GM18508 (cell line): ENCODE measurements at regions not wholly inside any gene's neighbourhood (a gene's known extent, or its start where the extent isn't known, plus 50 kb on each side); places are given as distances from the start of the nearest gene placed in this dataset.
"Not testable (repeated sequence)": the region's sequence is repeated elsewhere in the genome, so short reads cannot be mapped to it uniquely, and the experiment has no call there.

Experiments used
- ATAC-seq: cut with Tn5 transposase; IDR thresholded peaks from one replicate; pipeline ENCODE4 v1.9.1; 2021; ENCODE audit warnings: moderate number of reproducible peaks; ENCODE audit not compliant: insufficient read depth, unreplicated experiment

DNA sequence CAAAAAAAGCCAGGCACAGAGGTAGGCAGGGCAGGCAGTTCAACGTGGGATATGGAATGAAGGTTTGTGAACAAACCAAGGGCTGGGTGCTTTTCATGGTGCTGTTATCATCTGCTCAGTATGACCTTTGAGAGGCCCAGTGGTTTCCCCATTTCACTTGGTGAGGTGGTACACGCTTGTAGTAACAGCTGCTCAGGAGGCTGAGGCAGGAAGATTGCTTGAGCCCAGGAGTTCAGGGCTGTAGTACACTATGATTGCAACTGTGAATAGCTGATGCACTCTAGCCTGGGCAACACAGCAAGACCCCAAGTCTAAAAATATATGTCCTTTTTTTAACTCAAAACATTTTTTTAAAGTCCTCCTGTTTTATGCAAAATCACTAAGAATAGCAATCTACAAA, 174.8 kb downstream of the ENC1 start:
- ATAC-seq = no peak

- ATAC-seq = no peak
Observed at GRCh38 chr5:74464512-74465209, 175.9 kb downstream of the ENC1 start.

GRCh38 chr5:74462356-74462755, 178.2 kb downstream of the ENC1 start:
- no peak for ATAC-seq

- ATAC-seq = no peak
Observed at GRCh38 chr5:74461251-74461650, 179.3 kb downstream of the ENC1 start.

DNA sequence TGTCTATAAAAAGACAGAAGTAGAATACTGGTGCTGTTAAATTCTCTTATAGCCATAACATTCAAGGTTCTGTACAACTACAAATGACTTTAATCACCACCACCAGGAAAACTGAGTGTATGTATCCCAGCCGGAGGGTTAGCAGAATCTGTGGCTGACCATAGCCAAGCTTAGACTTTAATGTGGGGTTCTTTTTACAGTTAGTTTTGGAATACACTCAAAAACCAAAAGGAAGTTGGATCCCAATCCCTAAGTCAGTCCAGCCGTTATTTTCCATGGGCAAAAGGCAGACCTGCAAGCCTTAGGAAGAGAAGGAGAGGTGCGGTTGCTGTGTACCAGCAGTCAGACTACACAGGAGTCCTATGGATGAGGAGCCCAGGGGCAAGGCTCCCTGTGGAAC, 179.8 kb downstream of the ENC1 start:
- no peak for ATAC-seq

DNA sequence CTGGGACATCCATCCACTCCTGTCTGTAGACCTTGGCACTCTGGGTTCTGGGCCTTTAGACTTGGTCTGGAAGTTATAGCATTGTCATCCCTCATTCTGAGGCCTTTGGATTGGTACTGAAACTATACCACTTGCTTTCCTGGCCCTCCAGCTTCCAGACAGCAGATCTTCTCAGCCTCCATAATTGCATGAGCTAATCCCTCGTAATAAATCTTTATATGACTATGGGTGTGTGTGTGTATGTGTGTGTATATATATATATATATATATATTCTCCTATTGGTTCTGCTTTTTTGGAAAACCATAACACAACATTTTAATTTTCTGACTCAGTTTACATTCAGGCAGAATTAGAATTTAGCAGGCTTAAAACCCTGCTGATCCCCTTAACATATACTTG, 180.5 kb downstream of the ENC1 start:
- ATAC-seq = no peak

DNA sequence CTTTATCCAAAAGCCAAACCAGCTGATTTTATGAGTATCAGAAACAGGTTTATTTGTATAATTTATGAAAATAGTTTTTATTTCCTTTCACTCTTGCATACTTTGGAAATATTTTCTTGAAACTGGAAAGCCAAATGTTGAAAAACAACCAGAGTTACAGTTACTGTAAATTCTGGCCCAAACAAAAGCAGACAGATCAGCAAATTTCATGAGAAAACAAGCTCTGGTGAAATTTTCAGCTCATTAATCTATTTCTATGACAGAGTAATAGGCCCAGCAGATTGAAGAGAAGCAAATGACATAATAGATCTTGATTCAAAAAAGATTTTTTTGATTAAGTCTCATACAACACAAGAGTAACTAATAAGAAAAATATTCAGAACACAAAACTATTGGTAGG, 182.7 kb downstream of the ENC1 start:
- no peak for ATAC-seq

DNA sequence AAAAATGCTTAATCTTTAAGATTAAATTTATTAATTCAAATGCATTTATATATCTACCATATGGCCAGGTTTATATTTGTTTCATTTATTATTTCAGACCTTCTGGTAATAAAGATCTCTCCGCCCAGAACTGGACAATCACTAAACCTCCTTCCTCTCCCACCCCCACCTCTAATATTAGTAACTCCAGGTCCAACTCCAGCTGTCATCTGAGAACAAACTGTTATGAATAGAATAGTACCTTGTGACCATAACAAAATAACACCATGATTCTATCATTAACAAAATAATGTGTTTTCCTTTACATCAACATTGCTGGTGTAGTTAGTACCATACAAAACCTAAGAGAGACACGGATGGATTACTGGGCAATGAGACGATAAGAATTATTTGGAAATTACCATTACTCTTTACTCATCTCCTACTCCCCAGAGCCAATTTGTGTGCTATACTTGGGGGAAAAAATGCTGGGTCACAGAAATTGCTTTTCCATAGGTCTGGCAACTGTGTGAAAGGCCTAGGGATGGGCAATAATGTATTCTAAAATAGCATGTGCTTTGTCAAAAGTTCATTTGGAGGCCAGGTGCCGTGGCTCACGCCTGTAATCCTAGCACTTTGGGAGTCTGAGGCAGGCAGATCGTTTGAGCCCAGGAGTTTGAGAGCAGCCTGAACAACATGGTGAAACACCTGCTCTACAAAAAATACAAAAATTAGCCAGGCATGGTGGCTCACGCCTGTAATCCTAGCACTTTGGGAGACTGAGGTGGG, 186.1 kb downstream of the ENC1 start:
- no peak for ATAC-seq

GRCh38 chr5:74452856-74453255, 187.7 kb downstream of the ENC1 start:
- no peak for ATAC-seq

- ATAC-seq = no peak
Observed at GRCh38 chr5:74450095-74450494, 190.4 kb downstream of the ENC1 start.

GRCh38 chr5:74446725-74447241, 193.7 kb downstream of the ENC1 start:
- no peak for ATAC-seq

GRCh38 chr5:74442466-74442865, 198.1 kb downstream of the ENC1 start:
- no peak for ATAC-seq

GRCh38 chr5:74441616-74442015, 198.9 kb downstream of the ENC1 start:
- no peak for ATAC-seq

DNA sequence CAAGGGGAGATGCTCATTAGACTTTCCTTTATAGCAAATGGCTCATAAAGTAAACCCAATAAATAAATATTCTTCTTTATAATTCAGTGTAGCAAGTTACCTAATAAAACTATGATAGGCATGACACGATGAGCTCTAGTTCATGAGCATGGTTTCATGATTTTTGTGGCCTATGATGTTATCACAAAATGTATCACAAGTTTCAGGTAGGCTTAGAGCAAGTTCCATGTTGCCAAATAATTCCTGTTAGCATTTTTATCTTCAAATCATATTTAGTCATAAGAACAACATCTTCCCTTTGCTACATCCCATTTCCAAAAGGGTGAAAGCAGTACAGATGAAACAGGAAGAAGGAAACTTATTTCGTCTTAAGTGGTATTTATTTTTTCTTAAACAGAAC, 200.2 kb downstream of the ENC1 start:
- no peak for ATAC-seq

DNA sequence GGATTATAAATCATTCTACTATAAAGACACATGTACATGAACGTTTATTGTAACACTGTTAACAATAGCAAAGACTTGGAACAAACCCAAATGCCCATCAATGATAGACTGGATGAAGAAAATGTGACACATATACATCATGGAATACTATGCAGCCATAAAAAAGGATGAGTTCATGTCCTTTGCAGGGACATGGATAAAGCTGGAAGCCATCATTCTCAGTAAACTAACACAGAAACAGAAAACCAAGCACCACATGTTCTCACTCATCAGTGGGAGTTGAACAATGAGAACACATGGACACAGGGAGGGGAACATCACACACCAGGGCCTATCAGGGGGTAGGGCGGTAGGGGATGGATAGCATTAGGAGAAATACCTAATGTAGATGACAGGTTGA, 202.7 kb downstream of the ENC1 start:
- not testable (repeated sequence) for ATAC-seq

GRCh38 chr5:74433896-74434829, 206.4 kb downstream of the ENC1 start:
- ATAC-seq = no peak

- ATAC-seq = no peak
Observed at GRCh38 chr5:74433255-74433895, 207.2 kb downstream of the ENC1 start.

DNA sequence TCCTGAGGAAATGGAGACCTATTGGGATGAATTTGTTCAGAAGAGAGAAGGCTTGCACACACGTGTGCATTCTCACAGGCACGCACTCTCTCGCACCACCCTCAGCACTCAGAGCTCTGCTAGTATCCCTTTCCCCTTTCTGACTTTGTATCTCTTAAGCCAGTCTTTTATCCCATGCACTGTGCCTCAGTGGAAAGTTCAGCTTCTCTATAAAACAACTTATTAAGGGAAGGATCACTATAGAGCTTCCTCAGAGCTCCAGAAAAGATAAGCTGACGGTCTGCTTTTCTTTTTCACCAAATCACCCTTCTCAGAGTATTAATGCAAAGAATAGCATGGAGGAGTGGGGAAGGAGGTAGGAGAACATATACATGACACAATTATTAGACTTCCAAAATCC, 207.8 kb downstream of the ENC1 start:
- no peak for ATAC-seq

DNA sequence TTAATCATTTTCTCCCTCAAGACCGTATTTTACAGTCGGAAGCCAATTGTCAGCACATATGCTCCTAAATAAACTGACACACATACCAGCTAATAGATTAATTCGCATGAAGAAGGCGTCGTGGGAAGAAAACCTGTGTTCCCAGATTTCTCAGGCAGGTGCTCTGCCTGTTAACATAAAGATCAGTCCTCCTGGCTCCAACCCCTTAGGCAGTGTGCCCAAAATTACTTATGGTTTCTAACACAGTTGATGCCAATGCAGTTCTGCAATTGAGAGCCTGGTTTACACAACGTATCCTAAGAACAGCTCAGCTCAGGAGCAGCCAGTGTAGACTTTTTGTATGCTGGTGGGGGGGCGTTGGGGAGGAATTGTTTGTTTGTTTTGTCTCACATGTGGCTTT, 208.3 kb downstream of the ENC1 start:
- no peak for ATAC-seq

GRCh38 chr5:74431290-74431669, 209.2 kb downstream of the ENC1 start:
- ATAC-seq = no peak
